ENCODE measurements at regions not wholly inside any gene's neighbourhood (a gene's known extent, or its start where the extent isn't known, plus 50 kb on each side); places are given as distances from the start of the nearest gene placed in this dataset.
A peak's percentile ranks its signal among the peaks of the same experiment; 100 is the strongest.

GRCh38 chr15:31234815-31235214, 91.8 kb upstream of the KLF13 start:
- Histone ChIP-seq H3K27me3 (no peaks in the 10 kb centered on the region), H3K36me3 (no peaks in the 10 kb centered on the region), H3K4me1 (ENCODE audit: insufficient read depth) (peaks cover 6% of the 10 kb centered on the region), H3K27ac (no peak overlapping the region), H3K4me3 (no peak overlapping the region), H3K9me3 (no peaks in the 10 kb centered on the region)
- DNase-seq, result no peak
- TF ChIP-seq POLR2A (IDR thresholded peaks at IDR 0.05) (no peak), EP300 (IDR thresholded peaks at IDR 0.05) (no peak)
- 78 to 79% (median 78%) methylated on average over 5 of the region's 5 CpGs for WGBS, 3 donors
- intact Hi-C loops (cut with DNase I), result no loop called here

- intact Hi-C loops (cut with DNase I), result no loop called here
- Histone ChIP-seq H3K27me3 (no peaks in the 10 kb centered on the region), H3K9me3 (no peaks in the 10 kb centered on the region), H3K4me3 (no peak overlapping the region), H3K4me1 (ENCODE audit: insufficient read depth) (peaks cover 6% of the 10 kb centered on the region), H3K36me3 (no peaks in the 10 kb centered on the region), H3K27ac (peak overlapping the region in 1 of 2 donors; percentile 84)
- DNase-seq, result peak; percentile 62 to 81 (median 76)
- WGBS, 3 donors, result 49 to 55% (median 55%) methylated on average over 20 of the region's 20 CpGs
- TF ChIP-seq POLR2A (IDR thresholded peaks at IDR 0.05) (no peak), EP300 (IDR thresholded peaks at IDR 0.05) (no peak), CTCF (IDR thresholded peaks at IDR 0.05) (no peak)
These were observed 91.1 kb upstream of the KLF13 start for GRCh38 chr15:31235311-31236183.

- 9 to 13% (median 12%) methylated on average over 19 of the region's 19 CpGs for WGBS, 3 donors
- H3K4me1 ChIP-seq (ENCODE audit: insufficient read depth), result peaks cover 6% of the 10 kb centered on the region
- H3K4me3 ChIP-seq, result peak overlapping the region; percentile 25
- TF ChIP-seq EP300 (IDR thresholded peaks at IDR 0.05) (peak; percentile 78), POLR2A (IDR thresholded peaks at IDR 0.05) (no peak), CTCF (IDR thresholded peaks at IDR 0.05) (peak in 2 of 3 donors; percentile 23 to 36)
- H3K36me3 ChIP-seq, result no peaks in the 10 kb centered on the region
- H3K9me3 ChIP-seq, result no peaks in the 10 kb centered on the region
- peak overlapping the region in 1 of 2 donors; percentile 84 for H3K27ac ChIP-seq
- DNase-seq, result peak; percentile 80 to 94 (median 85)
- intact Hi-C loops (cut with DNase I), result no loop called here
- no peaks in the 10 kb centered on the region for H3K27me3 ChIP-seq
These were observed 90.2 kb upstream of the KLF13 start for GRCh38 chr15:31236184-31237042.

- Histone ChIP-seq H3K27me3 (no peaks in the 10 kb centered on the region), H3K36me3 (no peaks in the 10 kb centered on the region), H3K9me3 (no peaks in the 10 kb centered on the region), H3K4me1 (ENCODE audit: insufficient read depth) (peaks cover 6% of the 10 kb centered on the region), H3K4me3 (no peak overlapping the region), H3K27ac (peak overlapping the region in 1 of 2 donors; percentile 84)
- WGBS, 3 donors, result 87 to 92% (median 92%) methylated on average over 3 of the region's 3 CpGs
- no peak for TF ChIP-seq CTCF (IDR thresholded peaks at IDR 0.05)
- TF ChIP-seq POLR2A (IDR thresholded peaks at IDR 0.05), result no peak
- no peak for TF ChIP-seq EP300 (IDR thresholded peaks at IDR 0.05)
- DNase-seq, result no peak
- intact Hi-C loops (cut with DNase I), result no loop called here
These were observed 89.7 kb upstream of the KLF13 start for GRCh38 chr15:31237043-31237324.

Data from ovary (tissue), 7 donors.